A673 (cell line): ENCODE measurements at regions not wholly inside any gene's neighbourhood (a gene's known extent, or its start where the extent isn't known, plus 50 kb on each side); places are given as distances from the start of the nearest gene placed in this dataset.
"Not testable (repeated sequence)": the region's sequence is repeated elsewhere in the genome, so short reads cannot be mapped to it uniquely, and the experiment has no call there.

Source experiments
- BruUV-seq: library from RNA; stranded (reverse); fragments of 400-500 nt; replicated peaks from 2 replicates; lab custom pipeline; 2021; lab: Mats Ljungman, UMichigan
- CTCF ChIA-PET: fragments of 300-600 bp; sonication (Branson Sonifier 250); formaldehyde crosslinking; loops from one replicate; lab custom pipeline; 2022; ENCODE audit warnings: antibody characterized with exemption; lab: Charles Lee
- POLR2A ChIA-PET: fragments of 300-600 bp; sonication (Branson Sonifier 250); formaldehyde crosslinking; loops from one replicate; lab custom pipeline; 2022; ENCODE audit warnings: antibody characterized with exemption; ENCODE audit not compliant: low non-redundant PET; lab: Charles Lee
- DNase-seq: peaks from one replicate; pipeline ENCODE4 v3.0.0-alpha.2; 2015; ENCODE audit warnings: low spot score
- H3K27ac ChIP-seq: fragments of 200-600 bp; sonication (generic); 2 replicates; pipeline ENCODE4 v1.5.1; 2016; ENCODE audit warnings: mixed run types, low read depth, mild to moderate bottlenecking, mixed read lengths, antibody characterized with exemption, low read length; ENCODE audit not compliant: poor library complexity, severe bottlenecking
- H3K27me3 ChIP-seq: fragments of 200-600 bp; sonication (generic); replicated peaks from 2 replicates; pipeline ENCODE4 v1.6.1; 2017; ENCODE audit warnings: mixed run types, low read depth, mild to moderate bottlenecking, mixed read lengths, antibody characterized with exemption, low read length; ENCODE audit not compliant: insufficient read depth, poor library complexity
- H3K36me3 ChIP-seq: fragments of 200-600 bp; sonication (generic); 2 replicates; pipeline ENCODE4 v1.6.1; 2016; ENCODE audit warnings: mixed run types, mild to moderate bottlenecking, mixed read lengths, antibody characterized with exemption, low read length; ENCODE audit not compliant: insufficient read depth, poor library complexity, severe bottlenecking
- H3K4me1 ChIP-seq: fragments of 200-600 bp; sonication (generic); 2 replicates; pipeline ENCODE4 v1.6.1; 2017; ENCODE audit warnings: mixed run types, mild to moderate bottlenecking, mixed read lengths, antibody characterized with exemption, low read length; ENCODE audit not compliant: insufficient read depth, poor library complexity, severe bottlenecking
- H3K4me3 ChIP-seq: fragments of 200-600 bp; sonication (generic); 2 replicates; pipeline ENCODE4 v1.5.1; 2016; ENCODE audit warnings: low read depth, mixed run types, mild to moderate bottlenecking, mixed read lengths, low read length; ENCODE audit not compliant: poor library complexity, severe bottlenecking
- H3K9me3 ChIP-seq: fragments of 200-600 bp; sonication (generic); 2 replicates; pipeline ENCODE4 v1.6.1; 2016; ENCODE audit warnings: mixed run types, low read depth, mild to moderate bottlenecking, mixed read lengths, antibody characterized with exemption, low read length; ENCODE audit not compliant: poor library complexity, severe bottlenecking
- CTCF ChIP-seq: fragments of 300-800, 200-600 bp; sonication (generic); conservative IDR thresholded peaks from 2 replicates; pipeline ENCODE4 v1.5.1; 2017; ENCODE audit warnings: low read depth, mild to moderate bottlenecking, antibody characterized with exemption, low read length, moderate library complexity, mixed read lengths
- EZH2 ChIP-seq: fragments of 200-600 bp; sonication (generic); IDR thresholded peaks from 2 replicates; pipeline ENCODE4 v1.6.1; 2017; ENCODE audit warnings: borderline replicate concordance, low read depth, mild to moderate bottlenecking, mixed read lengths, antibody characterized with exemption, low read length; ENCODE audit not compliant: poor library complexity, severe bottlenecking
- intact Hi-C: fragments of 100-400 bp; cut with micrococcal nuclease; formaldehyde crosslinking; loops from one replicate; pipeline ENCODE4 v1.10.0; 2022; ENCODE audit not compliant: unreplicated experiment

- no TSS peak for BruUV-seq
- intact Hi-C loops, result no loop called here
- ChIA-PET CTCF (no interaction called here), POLR2A (no interaction called here)
- no peak overlapping the region for H3K4me3 ChIP-seq
- H3K36me3 ChIP-seq, result no peaks in the 10 kb centered on the region
- no peak for DNase-seq
- H3K9me3 ChIP-seq, result no peaks in the 10 kb centered on the region
- no peak for TF ChIP-seq EZH2
- no peak for TF ChIP-seq CTCF
- no peaks in the 10 kb centered on the region for H3K27me3 ChIP-seq
- no peak overlapping the region for H3K27ac ChIP-seq
- H3K4me1 ChIP-seq, result no peaks in the 10 kb centered on the region
These were observed 312.9 kb downstream of the GLUD2 start for GRCh38 chrX:121360280-121360679.

- H3K9me3 ChIP-seq, result no peaks in the 10 kb centered on the region
- H3K4me3 ChIP-seq, result no peak overlapping the region
- TF ChIP-seq EZH2 (no peak), CTCF (no peak)
- DNase-seq, result no peak
- no peaks in the 10 kb centered on the region for H3K4me1 ChIP-seq
- intact Hi-C loops, result no loop called here
- H3K27me3 ChIP-seq, result no peaks in the 10 kb centered on the region
- no peak overlapping the region for H3K27ac ChIP-seq
- no peaks in the 10 kb centered on the region for H3K36me3 ChIP-seq
- POLR2A ChIA-PET, result no interaction called here
- CTCF ChIA-PET, result no interaction called here
- no TSS peak for BruUV-seq
These were observed 318.3 kb downstream of the GLUD2 start for GRCh38 chrX:121365572-121366161.

- TF ChIP-seq EZH2, result no peak
- TF ChIP-seq CTCF, result no peak
- no peak overlapping the region for H3K27ac ChIP-seq
- ChIA-PET POLR2A (no interaction called here), CTCF (no interaction called here)
- no peaks in the 10 kb centered on the region for H3K9me3 ChIP-seq
- H3K4me3 ChIP-seq, result no peak overlapping the region
- no TSS peak for BruUV-seq
- H3K36me3 ChIP-seq, result no peaks in the 10 kb centered on the region
- H3K4me1 ChIP-seq, result no peaks in the 10 kb centered on the region
- DNase-seq, result no peak
- intact Hi-C loops, result no loop called here
- no peaks in the 10 kb centered on the region for H3K27me3 ChIP-seq
These were observed 327.1 kb downstream of the GLUD2 start for GRCh38 chrX:121374471-121374870.

GRCh38 chrX:121381915-121382314, 334.5 kb downstream of the GLUD2 start:
- intact Hi-C loops, POLR2A ChIA-PET, H3K4me1 ChIP-seq, H3K27ac ChIP-seq, CTCF ChIA-PET, H3K4me3 ChIP-seq, H3K27me3 ChIP-seq, H3K9me3 ChIP-seq, DNase-seq, H3K36me3 ChIP-seq, BruUV-seq: not testable (repeated sequence)
